ENCODE measurements at regions not wholly inside any gene's neighbourhood (a gene's known extent, or its start where the extent isn't known, plus 50 kb on each side); places are given as distances from the start of the nearest gene placed in this dataset.

DNA sequence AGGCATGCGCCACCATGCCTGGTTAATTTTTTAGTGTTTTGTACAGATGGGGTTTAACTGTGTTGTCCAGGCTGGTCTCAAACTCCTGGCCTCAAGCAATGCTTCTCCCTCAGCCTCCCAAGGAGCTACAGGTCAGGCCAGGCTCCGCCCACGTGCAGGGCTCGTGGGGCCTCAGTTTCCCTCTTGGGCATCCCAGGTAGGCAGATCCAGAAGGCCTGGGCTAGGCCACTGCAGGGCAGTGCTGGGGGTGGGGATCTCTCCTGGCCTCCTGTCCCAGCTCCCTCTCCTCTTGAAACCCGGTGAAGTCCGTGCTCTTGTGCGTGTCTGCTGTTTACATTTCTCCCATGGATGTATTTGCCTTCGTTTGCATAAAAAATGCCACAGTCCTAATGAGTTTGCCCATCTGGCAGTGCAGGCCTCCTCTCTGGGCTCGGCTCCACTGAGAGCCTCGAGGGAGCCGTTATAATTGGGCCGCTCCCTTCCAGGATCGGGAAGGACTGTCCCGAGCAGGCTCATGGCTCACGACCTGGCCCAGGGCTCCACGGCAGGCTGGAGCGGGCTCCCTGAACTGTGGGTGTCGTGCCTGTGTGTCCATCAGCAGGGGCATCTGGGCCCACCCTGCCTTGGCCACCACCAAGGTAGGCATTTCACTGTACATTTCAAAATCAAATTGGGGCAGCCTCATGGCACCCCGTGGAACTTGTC is 52.6 kb upstream of the RUFY1 start:
- Mint-ChIP-seq H3K36me3 (ENCODE audit: low read depth) (no peaks in the 10 kb centered on the region), H3K27ac (no peak overlapping the region), H3K27me3 (ENCODE audit: low read depth) (no peaks in the 10 kb centered on the region), H3K9me3 (no peaks in the 10 kb centered on the region), H3K4me3 (no peak overlapping the region), H3K4me1 (ENCODE audit: low read depth) (no peaks in the 10 kb centered on the region)

- Mint-ChIP-seq H3K36me3 (ENCODE audit: low read depth) (no peaks in the 10 kb centered on the region), H3K4me1 (ENCODE audit: low read depth) (no peaks in the 10 kb centered on the region), H3K27me3 (ENCODE audit: low read depth) (no peaks in the 10 kb centered on the region), H3K27ac (no peak overlapping the region), H3K9me3 (no peaks in the 10 kb centered on the region), H3K4me3 (no peak overlapping the region)
Observed at GRCh38 chr5:179495906-179496455, 54.4 kb upstream of the RUFY1 start.

DNA sequence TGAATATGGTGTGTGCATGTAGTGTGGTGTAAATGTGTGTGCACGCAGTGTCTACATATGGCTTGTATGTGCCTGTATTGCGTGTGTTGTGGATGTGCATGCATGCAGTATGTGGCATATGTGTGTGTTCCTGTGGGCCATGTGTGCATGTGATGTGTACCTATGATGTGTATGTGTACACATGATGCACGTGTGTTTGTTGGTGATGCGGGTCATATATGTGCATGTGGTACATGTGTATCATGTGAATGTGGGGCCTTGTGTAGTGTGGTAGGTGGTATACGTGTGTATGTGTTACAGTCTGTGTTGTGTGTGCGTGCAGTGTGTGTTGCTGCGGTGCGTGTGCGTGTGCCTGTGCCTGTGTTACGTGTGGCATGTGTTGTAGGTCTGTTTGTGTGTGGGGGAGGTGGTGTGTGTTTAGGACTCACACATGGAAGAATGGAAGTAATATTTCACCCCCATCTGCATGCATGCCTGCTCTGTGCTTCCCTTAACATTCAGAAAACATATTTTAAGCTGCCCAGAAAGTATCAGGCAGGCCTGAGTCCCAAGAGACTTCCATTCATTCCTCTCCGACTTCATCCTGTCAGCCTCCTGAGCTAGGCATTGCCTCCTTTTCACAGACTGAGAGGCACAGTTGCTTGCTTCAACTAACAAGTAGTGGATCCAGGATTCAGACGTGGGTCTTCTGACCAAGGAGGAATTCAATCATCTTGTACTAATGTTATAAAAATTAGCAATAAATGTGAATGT is 55.4 kb upstream of the RUFY1 start:
- Mint-ChIP-seq H3K4me3 (no peak overlapping the region), H3K27me3 (ENCODE audit: low read depth) (no peaks in the 10 kb centered on the region), H3K27ac (no peak overlapping the region), H3K9me3 (no peaks in the 10 kb centered on the region), H3K4me1 (ENCODE audit: low read depth) (no peaks in the 10 kb centered on the region), H3K36me3 (ENCODE audit: low read depth) (no peaks in the 10 kb centered on the region)

- Mint-ChIP-seq H3K4me3 (no peak overlapping the region), H3K4me1 (ENCODE audit: low read depth) (peaks cover 2% of the 10 kb centered on the region), H3K36me3 (ENCODE audit: low read depth) (no peaks in the 10 kb centered on the region), H3K27me3 (ENCODE audit: low read depth) (no peaks in the 10 kb centered on the region), H3K27ac (no peak overlapping the region), H3K9me3 (no peaks in the 10 kb centered on the region)
Observed at GRCh38 chr5:179488975-179489374, 61.4 kb upstream of the RUFY1 start.

GRCh38 chr5:179488491-179488890 is 61.9 kb upstream of the RUFY1 start:
- H3K27me3 Mint-ChIP-seq (ENCODE audit: low read depth): no peaks in the 10 kb centered on the region
- no peaks in the 10 kb centered on the region for H3K36me3 Mint-ChIP-seq (ENCODE audit: low read depth)
- H3K4me3 Mint-ChIP-seq: no peak overlapping the region
- H3K4me1 Mint-ChIP-seq (ENCODE audit: low read depth): peaks cover 2% of the 10 kb centered on the region
- no peak overlapping the region for H3K27ac Mint-ChIP-seq
- H3K9me3 Mint-ChIP-seq: no peaks in the 10 kb centered on the region

DNA sequence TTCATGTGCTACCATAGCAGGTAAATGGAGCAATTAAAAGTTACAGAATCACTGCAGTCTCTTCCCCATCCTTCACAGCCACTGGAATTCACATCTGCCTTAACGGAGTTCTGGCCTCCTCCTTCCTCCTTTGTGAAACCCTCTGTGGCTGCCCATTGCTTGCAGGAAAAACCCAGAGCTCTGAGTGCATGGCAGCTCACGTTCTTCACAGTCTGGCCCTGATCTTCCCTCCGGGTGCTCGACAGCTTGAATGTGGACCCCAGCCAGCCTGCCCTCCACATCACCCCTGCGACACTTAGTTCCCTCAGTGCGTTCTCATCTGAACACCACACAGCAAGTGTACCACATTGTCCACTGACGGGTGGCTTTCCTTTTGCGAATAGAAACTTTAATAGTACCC is 63.2 kb upstream of the RUFY1 start:
- Mint-ChIP-seq H3K9me3 (no peaks in the 10 kb centered on the region), H3K4me1 (ENCODE audit: low read depth) (peaks cover 2% of the 10 kb centered on the region), H3K27me3 (ENCODE audit: low read depth) (no peaks in the 10 kb centered on the region), H3K4me3 (no peak overlapping the region), H3K36me3 (ENCODE audit: low read depth) (no peaks in the 10 kb centered on the region), H3K27ac (no peak overlapping the region)

GRCh38 chr5:179486596-179487051 is 63.7 kb upstream of the RUFY1 start:
- no peaks in the 10 kb centered on the region for H3K27me3 Mint-ChIP-seq (ENCODE audit: low read depth)
- no peak overlapping the region for H3K27ac Mint-ChIP-seq
- H3K36me3 Mint-ChIP-seq (ENCODE audit: low read depth): no peaks in the 10 kb centered on the region
- peaks cover 2% of the 10 kb centered on the region for H3K4me1 Mint-ChIP-seq (ENCODE audit: low read depth)
- no peaks in the 10 kb centered on the region for H3K9me3 Mint-ChIP-seq
- no peak overlapping the region for H3K4me3 Mint-ChIP-seq

DNA sequence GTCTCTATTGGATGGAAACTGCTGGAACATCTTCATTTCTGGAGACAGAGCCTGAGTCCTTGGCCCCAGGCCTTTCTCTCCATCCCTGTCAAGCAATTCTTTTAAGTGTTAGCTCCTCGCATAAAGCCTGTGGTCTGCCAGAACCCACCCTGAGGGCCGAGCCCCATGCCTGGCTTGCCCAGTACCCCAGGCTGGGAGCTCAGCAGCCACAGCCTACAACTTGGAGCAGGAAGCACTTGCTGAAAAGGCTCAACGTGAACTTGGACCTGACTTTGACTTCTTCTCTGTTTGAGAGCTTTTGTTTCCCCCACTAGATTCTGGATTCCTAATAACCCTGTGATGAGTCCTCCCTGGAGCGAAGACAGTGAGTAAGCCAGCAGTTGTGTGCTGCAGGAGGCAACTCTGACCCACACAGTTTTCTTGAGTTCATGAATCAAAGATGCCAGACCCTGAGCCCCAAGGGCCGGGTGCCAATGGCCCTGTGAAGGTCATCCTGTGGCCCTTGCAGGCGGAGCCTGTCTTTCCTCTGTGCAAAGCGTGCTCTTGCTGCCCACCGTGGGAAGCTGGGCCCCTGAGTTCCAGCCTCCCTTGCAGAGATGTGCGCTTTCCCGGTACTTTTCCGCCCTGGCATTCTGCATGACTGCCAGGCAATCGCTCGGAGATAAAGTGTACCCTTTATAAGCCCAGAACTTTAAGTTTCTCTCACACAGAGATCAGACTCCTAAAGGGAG is 64.3 kb upstream of the RUFY1 start:
- peaks cover 2% of the 10 kb centered on the region for H3K4me1 Mint-ChIP-seq (ENCODE audit: low read depth)
- H3K36me3 Mint-ChIP-seq (ENCODE audit: low read depth): no peaks in the 10 kb centered on the region
- no peak overlapping the region for H3K27ac Mint-ChIP-seq
- H3K4me3 Mint-ChIP-seq: no peak overlapping the region
- no peaks in the 10 kb centered on the region for H3K27me3 Mint-ChIP-seq (ENCODE audit: low read depth)
- no peaks in the 10 kb centered on the region for H3K9me3 Mint-ChIP-seq

- Mint-ChIP-seq H3K36me3 (ENCODE audit: low read depth) (no peaks in the 10 kb centered on the region), H3K27me3 (ENCODE audit: low read depth) (no peaks in the 10 kb centered on the region), H3K27ac (no peak overlapping the region), H3K9me3 (no peaks in the 10 kb centered on the region), H3K4me1 (ENCODE audit: low read depth) (peaks cover 2% of the 10 kb centered on the region), H3K4me3 (no peak overlapping the region)
Observed at GRCh38 chr5:179484761-179485160, 65.6 kb upstream of the RUFY1 start.

DNA sequence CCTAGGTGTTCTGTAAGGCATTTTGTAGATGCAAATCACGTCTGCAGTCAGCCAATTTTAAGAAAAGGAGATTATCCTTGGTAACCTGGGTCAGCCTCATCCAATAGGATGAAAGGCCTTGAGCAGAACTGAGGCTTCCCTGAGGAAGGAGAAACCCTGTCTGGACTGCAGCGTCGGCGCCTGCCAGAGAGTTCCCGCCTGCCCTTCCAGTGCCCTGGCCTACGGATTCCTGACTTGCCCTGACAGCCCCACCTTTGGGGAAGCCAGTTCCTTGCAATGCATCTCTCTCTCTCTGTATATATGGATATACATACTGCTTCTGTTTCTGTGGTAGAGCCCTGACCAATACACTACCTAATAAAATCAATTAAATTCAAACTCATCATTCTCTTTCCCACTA is 66.2 kb upstream of the RUFY1 start:
- no peak overlapping the region for H3K27ac Mint-ChIP-seq
- H3K4me1 Mint-ChIP-seq (ENCODE audit: low read depth): peaks cover 2% of the 10 kb centered on the region
- H3K27me3 Mint-ChIP-seq (ENCODE audit: low read depth): no peaks in the 10 kb centered on the region
- no peaks in the 10 kb centered on the region for H3K36me3 Mint-ChIP-seq (ENCODE audit: low read depth)
- no peaks in the 10 kb centered on the region for H3K9me3 Mint-ChIP-seq
- no peak overlapping the region for H3K4me3 Mint-ChIP-seq

DNA sequence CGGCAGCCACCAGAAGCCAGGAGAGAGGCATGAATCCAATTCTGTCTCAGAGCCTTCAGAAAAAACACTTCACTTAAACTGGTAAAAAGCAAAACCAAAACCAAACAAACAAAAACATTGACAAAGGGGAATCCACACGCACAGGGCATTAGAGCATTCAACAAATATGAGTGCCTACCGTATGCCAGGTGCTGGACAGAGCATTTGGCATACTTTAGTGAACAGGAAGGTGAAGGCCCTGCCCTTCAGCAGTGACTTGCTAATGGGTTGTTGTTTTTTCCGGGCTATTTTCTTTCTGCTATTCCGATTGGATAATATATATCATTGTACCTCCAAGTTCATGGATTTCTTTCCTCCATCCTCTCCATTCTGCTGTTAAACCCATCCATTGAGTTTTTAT is 71.7 kb upstream of the RUFY1 start:
- Mint-ChIP-seq H3K9me3 (no peaks in the 10 kb centered on the region), H3K36me3 (ENCODE audit: low read depth) (no peaks in the 10 kb centered on the region), H3K4me3 (no peak overlapping the region), H3K27ac (no peak overlapping the region), H3K4me1 (ENCODE audit: low read depth) (no peaks in the 10 kb centered on the region), H3K27me3 (ENCODE audit: low read depth) (no peaks in the 10 kb centered on the region)

DNA sequence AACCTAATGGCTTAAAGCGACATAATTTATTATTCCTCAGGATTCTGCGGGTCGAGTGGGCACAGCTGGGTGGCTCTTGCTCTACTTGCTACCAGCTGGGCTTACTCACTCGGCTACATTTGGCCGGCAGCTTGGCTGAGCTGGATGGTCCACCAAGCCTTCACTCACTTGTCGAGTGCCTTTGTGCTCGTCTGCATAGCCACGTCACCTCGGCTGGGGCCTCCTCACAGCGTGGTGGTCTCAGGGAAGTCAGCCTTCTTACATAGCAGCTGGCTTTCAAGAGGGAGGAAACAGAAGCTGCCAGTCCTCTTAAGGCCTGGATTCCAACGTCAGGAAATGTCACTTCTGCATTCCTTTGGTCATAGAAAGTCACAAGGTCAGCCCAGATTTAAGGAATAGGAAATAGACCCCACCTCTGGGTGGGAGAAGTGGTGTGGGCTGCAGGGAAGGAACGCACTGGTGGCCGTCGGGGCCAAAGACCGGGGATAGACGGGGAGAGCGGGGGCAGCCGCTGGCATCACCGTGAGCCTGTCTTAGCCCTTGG is 75.1 kb upstream of the RUFY1 start:
- no peaks in the 10 kb centered on the region for H3K4me1 Mint-ChIP-seq (ENCODE audit: low read depth)
- no peaks in the 10 kb centered on the region for H3K27me3 Mint-ChIP-seq (ENCODE audit: low read depth)
- H3K4me3 Mint-ChIP-seq: no peak overlapping the region
- H3K36me3 Mint-ChIP-seq (ENCODE audit: low read depth): no peaks in the 10 kb centered on the region
- H3K27ac Mint-ChIP-seq: no peak overlapping the region
- H3K9me3 Mint-ChIP-seq: no peaks in the 10 kb centered on the region

DNA sequence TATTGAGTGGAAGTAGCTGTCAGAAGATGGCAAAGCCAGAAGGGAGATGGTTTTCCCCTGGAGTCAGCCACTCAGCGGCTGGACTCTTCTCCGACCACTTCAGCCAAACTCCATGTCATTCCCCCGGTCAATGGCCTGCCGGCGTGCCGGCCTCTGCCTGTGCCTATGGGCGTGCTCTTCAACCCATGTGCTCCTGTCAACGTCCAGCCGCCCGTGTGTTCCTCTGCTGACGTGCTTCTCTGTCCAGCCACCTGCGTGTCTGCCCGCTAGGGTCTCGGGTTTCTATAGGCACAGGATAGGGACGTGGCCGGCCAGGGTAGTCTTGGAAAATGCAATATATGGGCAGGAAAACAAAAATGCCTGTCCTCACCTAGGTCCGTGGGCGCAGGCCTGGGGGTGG is 77.7 kb upstream of the RUFY1 start:
- no peaks in the 10 kb centered on the region for H3K36me3 Mint-ChIP-seq (ENCODE audit: low read depth)
- H3K27ac Mint-ChIP-seq: no peak overlapping the region
- H3K4me1 Mint-ChIP-seq (ENCODE audit: low read depth): no peaks in the 10 kb centered on the region
- no peaks in the 10 kb centered on the region for H3K27me3 Mint-ChIP-seq (ENCODE audit: low read depth)
- no peaks in the 10 kb centered on the region for H3K9me3 Mint-ChIP-seq
- H3K4me3 Mint-ChIP-seq: no peak overlapping the region

DNA sequence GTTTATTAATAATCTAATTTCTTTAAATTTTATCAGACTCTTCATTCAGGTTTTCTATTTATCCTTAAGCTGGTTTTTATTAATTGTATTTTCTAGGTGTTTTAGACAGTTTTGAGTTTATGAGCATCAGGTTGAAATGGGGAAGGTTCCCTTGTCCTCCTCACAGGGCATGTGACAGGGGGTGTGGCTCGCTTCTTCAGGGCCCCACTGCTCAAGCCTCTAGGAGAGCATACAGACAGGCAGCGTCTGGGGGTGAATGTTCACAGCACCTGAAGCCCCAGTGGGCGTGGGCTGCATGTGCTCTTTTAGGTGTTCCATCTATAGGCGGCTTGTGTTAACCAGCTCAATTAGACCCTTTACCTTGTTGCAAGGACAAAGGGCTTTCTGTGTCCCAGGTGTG is 78.2 kb upstream of the RUFY1 start:
- no peaks in the 10 kb centered on the region for H3K36me3 Mint-ChIP-seq (ENCODE audit: low read depth)
- no peak overlapping the region for H3K4me3 Mint-ChIP-seq
- H3K27ac Mint-ChIP-seq: no peak overlapping the region
- no peaks in the 10 kb centered on the region for H3K4me1 Mint-ChIP-seq (ENCODE audit: low read depth)
- H3K9me3 Mint-ChIP-seq: no peaks in the 10 kb centered on the region
- H3K27me3 Mint-ChIP-seq (ENCODE audit: low read depth): no peaks in the 10 kb centered on the region
